CD14-positive monocyte (primary cell): ENCODE measurements at regions not wholly inside any gene's neighbourhood (a gene's known extent, or its start where the extent isn't known, plus 50 kb on each side); places are given as distances from the start of the nearest gene placed in this dataset.

Source experiments
- DNase-seq, 3 donors: peaks; one replicate each; pipeline ENCODE4 v3.0.0-alpha.2; 2011 to 2022
- H2AFZ ChIP-seq: 2 replicates; pipeline ENCODE4 v1.6.0; 2012; ENCODE audit warnings: mild to moderate bottlenecking, low read depth, low read length, inconsistent platforms; ENCODE audit not compliant: insufficient read depth, poor library complexity, severe bottlenecking
- H3K27ac ChIP-seq, 2 donors: 1 replicate in 1 of 2; 2 replicates in 1 of 2; pipeline ENCODE4 v1.5.1; 2012 to 2013; ENCODE audit warnings: low read length in 2 of 2, control low read depth in 1 of 2, inconsistent platforms in 1 of 2, low read depth in 1 of 2, mild to moderate bottlenecking in 1 of 2
- H3K27me3 ChIP-seq, 2 donors: one replicate each; pipeline versions ENCODE4 v1.6.0 to v1.6.1; 2011 to 2013; ENCODE audit warnings: low read length in 2 of 2; ENCODE audit not compliant: control insufficient read depth in 2 of 2, insufficient read depth in 2 of 2
- H3K36me3 ChIP-seq, 2 donors: replicated peaks in 1 of 2; 1 replicate in 1 of 2; 2 replicates in 1 of 2; pipeline versions ENCODE4 v1.5.1 to v1.6.1; 2012 to 2013; ENCODE audit warnings: low read length in 2 of 2, control low read depth in 1 of 2, inconsistent platforms in 1 of 2, mild to moderate bottlenecking in 1 of 2; ENCODE audit not compliant: insufficient read depth in 2 of 2, control insufficient read depth in 1 of 2
- H3K4me1 ChIP-seq, 2 donors: 1 replicate in 1 of 2; 2 replicates in 1 of 2; pipeline versions ENCODE4 v1.5.1 to v1.6.1; 2012 to 2013; ENCODE audit warnings: low read length in 2 of 2, control low read depth in 1 of 2, inconsistent platforms in 1 of 2, mild to moderate bottlenecking in 1 of 2, moderate library complexity in 1 of 2; ENCODE audit not compliant: insufficient read depth in 2 of 2, control insufficient read depth in 1 of 2
- H3K4me2 ChIP-seq: replicated peaks from 2 replicates; pipeline ENCODE3; 2012; ENCODE audit warnings: low read length, moderate library complexity, mild to moderate bottlenecking; ENCODE audit not compliant: poor library complexity, severe bottlenecking; ENCODE audit errors: extremely low read depth
- H3K4me3 ChIP-seq, 3 experiments: fragments of 200-600 bp in 1 of 3; sonication (generic) in 1 of 3; replicated peaks in 1 of 3; 1 replicate in 2 of 3; 2 replicates in 1 of 3; pipeline ENCODE4 v1.5.1; 2011 to 2013; ENCODE audit warnings: low read length in 3 of 3, mild to moderate bottlenecking in 3 of 3, control low read depth in 2 of 3, low read depth in 2 of 3, inconsistent platforms in 1 of 3, moderate library complexity in 1 of 3
- H3K79me2 ChIP-seq: 2 replicates; pipeline ENCODE4 v1.6.0; 2012; ENCODE audit warnings: mild to moderate bottlenecking, control low read depth, inconsistent platforms, low read length, moderate library complexity; ENCODE audit not compliant: insufficient read depth
- H3K9ac ChIP-seq: 2 replicates; pipeline ENCODE4 v1.6.0; 2017; ENCODE audit warnings: low read length, mild to moderate bottlenecking; ENCODE audit not compliant: insufficient read depth, poor library complexity, severe bottlenecking
- H3K9me3 ChIP-seq, 2 donors: replicated peaks in 1 of 2; 1 replicate in 1 of 2; 2 replicates in 1 of 2; pipeline versions ENCODE4 v1.5.1 to v1.6.1; 2012 to 2013; ENCODE audit warnings: low read length in 2 of 2, control low read depth in 1 of 2; ENCODE audit not compliant: control insufficient read depth in 1 of 2, insufficient read depth in 1 of 2
- H4K20me1 ChIP-seq: 2 replicates; pipeline ENCODE4 v1.6.0; 2012; ENCODE audit warnings: mild to moderate bottlenecking, low read length, control low read depth, moderate library complexity; ENCODE audit not compliant: insufficient read depth
- H3K27ac Mint-ChIP-seq, 7 donors: one replicate each; pipeline ENCODE4 v1.8.0; 2020; ENCODE audit warnings: mild to moderate bottlenecking in 7 of 7, mixed read lengths in 7 of 7, moderate library complexity in 6 of 7, inconsistent platforms in 2 of 7
- H3K27me3 Mint-ChIP-seq, 3 donors: one replicate each; pipeline ENCODE4 v1.8.0; 2021 to 2022; ENCODE audit warnings: low read depth in 3 of 3, mild to moderate bottlenecking in 3 of 3, mixed read lengths in 3 of 3, moderate library complexity in 3 of 3, inconsistent platforms in 1 of 3
- H3K36me3 Mint-ChIP-seq, 2 donors: one replicate each; pipeline ENCODE4 v1.8.0; 2020; ENCODE audit warnings: mixed read lengths in 2 of 2, inconsistent platforms in 1 of 2, mild to moderate bottlenecking in 1 of 2
- H3K4me1 Mint-ChIP-seq: one replicate; pipeline ENCODE4 v1.8.0; 2020; ENCODE audit warnings: mild to moderate bottlenecking, mixed read lengths
- H3K4me3 Mint-ChIP-seq, 2 donors: one replicate each; pipeline ENCODE4 v1.8.0; 2020; ENCODE audit warnings: mild to moderate bottlenecking in 2 of 2, mixed read lengths in 2 of 2, moderate library complexity in 1 of 2
- H3K9me3 Mint-ChIP-seq, 7 donors: one replicate each; pipeline ENCODE4 v1.8.0; 2020 to 2022; ENCODE audit warnings: mixed read lengths in 7 of 7, mild to moderate bottlenecking in 6 of 7, moderate library complexity in 6 of 7, inconsistent platforms in 2 of 7
- CTCF ChIP-seq: fragments of 200-600 bp; IDR thresholded peaks from one replicate; pipeline ENCODE4 v1.8.0; 2022; ENCODE audit warnings: antibody characterized with exemption, mild to moderate bottlenecking
- WGBS: methylation state at CpG from one replicate; pipeline ENCODE4 v1.1.5; 2013; ENCODE audit warnings: missing lambda C conversion rate; ENCODE audit not compliant: insufficient coverage; 5-methylcytosine and 5-hydroxymethylcytosine counted together
- intact Hi-C, 2 donors: fragments of 100-400 bp; cut with micrococcal nuclease; formaldehyde crosslinking; loops; one replicate each; pipeline versions ENCODE4 v1.15.0 to v1.15.1; 2023

DNA sequence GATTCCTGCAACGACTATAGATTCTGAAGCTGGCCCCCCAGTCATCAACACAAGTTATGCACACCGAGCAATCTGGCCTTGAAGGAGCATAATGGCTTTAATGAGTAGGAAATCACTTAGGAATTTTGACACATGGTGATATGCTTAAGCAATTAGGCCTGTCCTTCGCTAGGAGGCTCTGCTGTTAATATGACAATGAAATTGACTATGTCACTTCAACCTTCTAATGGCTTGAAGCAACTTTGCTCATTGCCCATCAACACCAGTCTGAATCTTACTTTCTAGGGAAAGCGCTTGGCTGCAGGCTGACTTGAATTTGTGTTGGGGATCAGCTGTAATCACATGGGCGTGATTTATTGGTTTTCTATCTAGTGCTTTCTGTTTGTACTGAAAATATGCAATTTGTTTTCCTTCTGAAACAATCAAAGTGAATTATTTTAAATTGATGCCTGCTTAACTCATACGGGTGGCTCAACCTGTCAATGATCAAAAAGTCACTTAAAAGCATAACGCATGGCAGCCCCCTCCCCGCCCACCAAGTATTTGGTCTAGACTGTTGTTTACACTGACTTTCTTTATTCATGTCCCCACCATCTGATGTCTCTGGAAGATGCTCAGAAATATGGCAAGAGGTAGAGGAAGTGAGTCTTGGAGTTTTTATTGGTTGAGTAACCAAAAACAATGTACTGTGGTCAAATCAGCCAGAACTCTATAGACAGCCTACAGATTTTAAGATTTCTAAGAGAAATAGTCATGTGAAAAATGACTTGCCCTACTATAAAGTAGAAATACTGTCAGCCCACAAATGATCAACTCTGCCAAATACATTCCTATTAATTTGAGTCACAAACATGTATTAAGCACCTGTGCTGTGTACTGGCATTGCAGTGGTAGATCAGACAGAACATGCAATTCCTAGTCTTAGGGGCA is 344.9 kb downstream of the RBM43 start:
- WGBS = 80% methylated on average over 2 of the region's 8 CpGs
- no peak overlapping the region for H3K27ac Mint-ChIP-seq
- intact Hi-C loops = no loop called here
- H3K27ac ChIP-seq = no peak overlapping the region
- TF ChIP-seq CTCF = no peak
- peaks cover 0 to 3% (median 0%) of the 10 kb centered on the region in 7 donors for H3K9me3 Mint-ChIP-seq
- peaks cover 8% of the 10 kb centered on the region for H3K4me1 Mint-ChIP-seq
- H2AFZ ChIP-seq = no peak overlapping the region
- H3K4me2 ChIP-seq = no peak overlapping the region
- peaks cover 8% of the 10 kb centered on the region in 2 donors for H3K4me1 ChIP-seq
- H4K20me1 ChIP-seq = no peaks in the 10 kb centered on the region
- H3K9me3 ChIP-seq = no peaks in the 10 kb centered on the region
- no peaks in the 10 kb centered on the region for H3K36me3 Mint-ChIP-seq
- H3K4me3 Mint-ChIP-seq = no peak overlapping the region
- no peak overlapping the region for H3K4me3 ChIP-seq
- no peak overlapping the region for H3K9ac ChIP-seq
- no peaks in the 10 kb centered on the region for H3K79me2 ChIP-seq
- no peaks in the 10 kb centered on the region for H3K36me3 ChIP-seq
- H3K27me3 Mint-ChIP-seq = peaks cover 0 to 2% (median 0%) of the 10 kb centered on the region in 3 donors
- H3K27me3 ChIP-seq = no peaks in the 10 kb centered on the region
- DNase-seq = no peak

DNA sequence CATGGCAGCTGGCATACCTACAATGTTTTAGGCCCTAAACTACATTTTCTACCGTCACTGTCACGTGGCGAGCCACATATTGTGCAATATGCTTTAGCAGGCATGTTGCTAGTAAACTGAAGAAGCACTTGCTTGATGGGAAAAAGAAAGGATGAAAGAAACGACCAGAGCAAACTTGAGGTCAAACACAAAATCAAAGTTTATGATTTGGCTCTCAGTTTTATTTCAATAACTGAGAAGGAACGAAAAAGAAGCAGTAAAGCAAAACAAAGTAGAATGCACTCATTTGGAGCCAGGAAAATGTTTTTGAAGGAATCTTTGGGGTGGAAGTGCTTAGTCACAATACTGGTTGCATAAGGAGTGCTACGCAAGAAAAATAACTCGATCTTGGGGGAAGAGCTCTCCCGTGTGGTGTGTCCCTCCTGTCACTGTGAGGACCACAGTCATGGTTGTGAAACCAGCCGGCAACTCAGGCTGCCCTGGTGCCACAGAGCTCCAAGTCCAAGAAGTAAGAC is 349.8 kb downstream of the RBM43 start:
- Mint-ChIP-seq H3K4me3 (peak overlapping the region; percentile 62 to 82), H3K4me1 (peaks cover 11% of the 10 kb centered on the region), H3K36me3 (no peaks in the 10 kb centered on the region), H3K9me3 (peaks cover 0 to 3% (median 0%) of the 10 kb centered on the region in 7 donors), H3K27ac (peak overlapping the region; percentile 75 to 93 (median 89)), H3K27me3 (peaks cover 1 to 2% (median 2%) of the 10 kb centered on the region in 3 donors)
- H3K9ac ChIP-seq = peak overlapping the region; percentile 44
- DNase-seq = peak; percentile 66 to 84 (median 68)
- intact Hi-C loops = no loop called here
- H3K27ac ChIP-seq = peak overlapping the region; percentile 52 to 83
- WGBS = 11% methylated on average over 6 of the region's 9 CpGs
- no peaks in the 10 kb centered on the region for H3K36me3 ChIP-seq
- H4K20me1 ChIP-seq = no peaks in the 10 kb centered on the region
- H3K9me3 ChIP-seq = no peaks in the 10 kb centered on the region
- peak overlapping the region; percentile 65 for H2AFZ ChIP-seq
- H3K4me3 ChIP-seq = peak overlapping the region; percentile 12 to 67 (median 16)
- TF ChIP-seq CTCF = no peak
- H3K4me1 ChIP-seq = peaks cover 13 to 14% of the 10 kb centered on the region in 2 donors
- H3K79me2 ChIP-seq = no peaks in the 10 kb centered on the region
- H3K4me2 ChIP-seq = peak overlapping the region; percentile 69
- H3K27me3 ChIP-seq = no peaks in the 10 kb centered on the region
